ENCODE measurements at regions not wholly inside any gene's neighbourhood (a gene's known extent, or its start where the extent isn't known, plus 50 kb on each side); places are given as distances from the start of the nearest gene placed in this dataset.
"Not testable (repeated sequence)": the region's sequence is repeated elsewhere in the genome, so short reads cannot be mapped to it uniquely, and the experiment has no call there.

DNA sequence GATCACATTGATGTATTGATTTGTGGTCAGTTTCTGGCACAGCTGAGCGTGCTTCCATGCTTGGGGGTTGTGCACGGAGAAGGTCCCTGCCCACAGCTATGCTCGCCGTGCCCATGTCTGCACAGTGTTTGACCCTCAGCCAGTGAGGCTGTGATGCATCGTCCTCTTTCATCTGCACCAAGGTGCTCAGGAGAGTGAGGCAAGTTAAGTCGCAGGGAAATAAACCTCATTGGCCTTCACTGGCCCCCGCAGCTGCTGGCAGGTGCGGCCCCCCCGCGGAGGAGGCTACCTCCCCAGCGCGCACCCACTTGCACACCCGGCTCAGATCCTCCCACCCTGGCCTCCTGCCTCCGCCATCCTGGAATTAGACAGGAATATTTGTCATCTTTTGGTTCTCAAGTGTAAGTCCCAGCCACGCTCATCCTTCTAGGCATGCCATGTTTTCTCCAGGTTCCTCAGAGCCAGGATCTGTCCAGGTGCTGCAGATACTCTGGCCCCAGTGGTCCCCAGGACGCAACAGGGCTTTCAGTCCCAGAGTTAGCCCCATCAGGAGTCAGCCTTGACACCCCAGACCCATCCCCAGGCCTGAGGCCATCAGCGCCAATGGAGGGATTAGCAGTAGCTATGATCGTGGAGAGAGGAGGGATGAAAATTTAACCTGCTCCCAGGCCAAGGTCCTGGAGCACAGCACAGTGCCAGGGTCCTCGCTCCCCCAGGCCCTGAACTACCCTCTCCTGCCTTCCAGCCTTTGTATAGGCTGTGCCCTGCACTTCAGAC, 93.7 kb downstream of the OAT start:
- no peak for DNase-seq (ENCODE audit: low read depth in 1 of 2, low spot score in 1 of 2)

DNA sequence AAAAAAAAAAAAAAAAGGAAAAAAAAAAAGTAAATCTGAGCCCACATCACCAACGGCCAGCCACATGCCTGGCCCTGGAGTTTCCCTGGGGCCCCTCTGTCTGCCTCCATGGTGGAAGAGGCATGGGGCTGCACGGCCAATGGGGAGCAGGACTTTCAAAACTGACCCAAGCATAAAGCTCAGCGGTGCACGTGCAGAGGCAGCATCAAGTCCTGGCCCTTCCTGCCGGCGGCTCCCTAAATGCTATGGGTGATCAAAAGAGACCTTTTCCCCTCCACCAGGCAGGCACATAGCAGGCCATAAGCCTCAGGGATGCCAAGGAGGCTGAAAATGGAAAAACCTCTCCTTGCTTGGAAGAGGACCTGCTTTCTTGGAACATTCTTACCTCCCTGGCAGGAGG, 94.3 kb downstream of the OAT start:
- DNase-seq (ENCODE audit: low read depth in 1 of 2, low spot score in 1 of 2), result no peak

DNA sequence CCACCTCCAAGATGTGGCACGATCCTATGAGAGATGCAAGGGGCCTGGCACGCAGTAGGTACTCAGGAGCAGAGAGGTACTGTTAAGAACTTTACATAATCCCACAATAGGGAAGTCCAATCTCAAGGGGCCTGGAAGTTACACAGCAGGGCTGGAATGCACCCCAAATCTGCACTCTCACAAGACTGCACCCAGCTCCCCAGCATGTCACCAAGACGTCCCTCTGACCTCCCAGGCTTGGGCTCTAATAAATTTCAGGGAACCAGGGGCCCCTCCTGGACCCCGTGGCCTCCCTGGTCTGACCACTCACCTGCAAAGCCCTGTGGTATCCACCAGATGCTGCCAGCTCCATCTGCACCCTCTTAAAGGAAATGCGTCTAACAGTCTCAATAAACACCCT, 94.9 kb downstream of the OAT start:
- no peak for DNase-seq (ENCODE audit: low read depth in 1 of 2, low spot score in 1 of 2)

DNA sequence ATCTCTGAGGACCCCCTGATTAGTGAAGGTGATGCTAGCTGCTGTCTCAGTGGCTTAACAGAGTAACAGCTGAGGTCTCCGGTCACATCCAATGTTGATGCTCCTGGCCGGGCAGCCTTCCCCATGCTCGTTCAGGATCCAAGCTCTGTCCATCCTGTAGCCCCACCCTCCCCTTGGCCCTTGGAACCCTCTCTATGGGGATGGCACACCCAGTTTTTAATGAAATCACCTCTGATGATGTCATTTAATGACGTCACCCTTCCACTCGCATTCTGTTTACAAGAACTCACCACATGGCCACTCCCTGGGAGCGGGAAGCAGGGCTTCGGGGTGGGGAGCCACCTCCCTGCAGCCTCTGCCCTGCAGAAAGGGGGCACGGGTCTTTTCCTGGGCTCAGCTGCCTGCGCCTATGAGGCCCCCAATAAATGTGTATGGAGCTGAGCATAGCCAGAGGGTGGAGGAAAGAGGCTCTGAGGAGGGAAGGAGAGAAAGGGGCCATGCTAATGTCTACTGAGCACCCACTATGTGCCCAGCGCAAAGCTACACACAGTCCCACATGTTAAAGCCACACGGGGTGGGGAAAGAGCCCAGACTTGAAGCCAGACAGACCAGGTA, 95.5 kb downstream of the OAT start:
- DNase-seq (ENCODE audit: low read depth in 1 of 2, low spot score in 1 of 2), result no peak

DNA sequence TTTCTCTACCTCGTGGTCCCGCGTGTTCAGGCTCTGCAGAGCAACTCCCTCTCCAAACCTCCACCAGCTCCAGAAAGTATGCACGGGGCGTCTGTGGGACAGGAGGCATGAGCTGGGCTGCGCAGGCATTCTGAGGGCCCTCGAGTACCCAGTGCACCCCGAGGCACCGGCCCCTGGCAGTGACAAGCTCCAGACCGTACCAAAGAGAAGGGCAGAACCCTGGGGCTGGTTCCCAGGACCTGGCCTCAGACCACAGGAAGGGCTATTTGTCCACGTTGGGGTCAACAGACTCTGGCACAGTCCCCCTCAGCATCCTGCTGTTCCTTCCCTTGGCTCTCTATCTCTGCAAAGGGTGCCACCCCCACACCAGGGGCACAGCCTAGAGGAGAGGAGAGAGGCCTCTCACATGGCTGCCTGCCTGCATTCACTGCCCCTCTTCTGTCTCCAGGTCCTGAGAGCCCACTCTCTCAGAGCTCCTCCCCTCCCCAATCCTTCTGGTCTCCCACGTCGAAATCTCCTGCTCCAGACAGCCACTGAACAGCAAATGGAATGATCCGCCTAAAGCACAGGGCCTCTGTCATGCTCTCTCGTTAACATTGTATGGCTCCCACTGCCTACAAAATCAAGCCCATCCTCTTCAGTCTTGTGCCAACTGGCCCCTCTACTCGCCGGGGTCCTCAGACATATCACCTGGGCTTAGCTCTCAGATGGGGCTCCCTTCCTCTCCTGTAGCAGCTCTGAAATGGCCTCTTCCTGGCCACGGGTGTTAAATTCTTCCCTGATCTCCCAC, 96.3 kb downstream of the OAT start:
- DNase-seq (ENCODE audit: low read depth in 1 of 2, low spot score in 1 of 2), result no peak

DNA sequence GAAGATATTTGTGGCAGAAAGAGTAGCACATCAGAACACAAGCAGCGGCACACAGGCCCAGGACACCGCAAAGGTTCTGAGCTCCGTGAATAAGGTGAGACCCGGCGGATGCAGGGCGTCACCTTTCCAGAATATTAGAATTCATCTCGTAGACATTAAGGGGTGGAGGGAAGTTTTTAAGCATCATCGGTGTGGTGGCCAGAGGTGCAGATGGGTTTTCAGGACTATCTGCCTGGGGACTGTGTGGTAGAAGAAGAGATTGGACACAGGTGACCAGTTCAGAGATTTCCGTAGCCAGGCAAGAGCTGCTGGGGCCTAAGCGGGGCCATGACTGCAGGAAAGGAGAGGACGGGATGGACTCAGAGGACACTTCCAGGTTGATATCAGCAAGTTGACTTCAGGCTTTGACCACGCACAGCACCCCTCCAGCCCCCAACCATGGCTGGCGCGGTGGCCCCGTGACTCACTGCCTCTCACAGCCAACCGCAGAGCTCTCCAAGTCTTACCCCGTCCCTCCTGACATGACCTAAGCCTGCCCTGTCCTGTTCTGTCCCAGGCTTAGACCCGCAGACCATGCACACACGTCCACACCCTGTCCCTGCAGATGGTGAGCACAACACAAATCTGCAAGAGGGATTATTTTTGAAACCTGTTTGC, 97.2 kb downstream of the OAT start:
- no peak for DNase-seq (ENCODE audit: low read depth in 1 of 2, low spot score in 1 of 2)

DNA sequence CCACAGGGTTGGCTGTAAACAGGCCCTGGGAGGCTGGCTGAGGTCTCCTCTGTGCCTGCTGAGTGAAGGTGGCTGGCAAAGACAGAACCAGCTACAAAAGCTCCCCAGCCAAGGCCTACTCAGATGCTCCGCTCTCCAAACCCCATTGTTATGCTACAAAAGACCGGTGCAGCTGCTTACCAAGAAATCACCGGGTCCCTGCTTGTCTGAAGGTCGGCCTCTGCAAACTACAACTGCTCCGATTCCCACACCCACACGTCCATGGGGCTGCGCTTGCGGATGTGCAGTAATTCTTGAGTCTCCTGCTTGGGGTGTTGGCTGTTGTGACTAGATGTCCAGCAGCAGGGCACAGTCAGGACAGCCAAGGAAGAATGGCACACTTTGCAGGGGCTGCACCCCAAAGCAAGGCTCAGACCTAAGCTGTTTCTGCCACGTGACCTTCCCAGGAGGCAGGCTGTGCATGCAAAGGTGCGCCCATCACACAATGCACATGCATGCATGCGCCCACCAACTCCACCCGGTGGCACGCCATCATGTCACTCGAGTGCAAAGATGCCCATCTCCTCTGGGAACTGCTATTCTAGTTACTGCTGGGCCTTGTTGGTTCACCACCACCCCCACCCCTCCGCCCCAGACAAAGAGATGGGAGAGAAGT, 97.8 kb downstream of the OAT start:
- DNase-seq (ENCODE audit: low read depth in 1 of 2, low spot score in 1 of 2), result no peak

DNA sequence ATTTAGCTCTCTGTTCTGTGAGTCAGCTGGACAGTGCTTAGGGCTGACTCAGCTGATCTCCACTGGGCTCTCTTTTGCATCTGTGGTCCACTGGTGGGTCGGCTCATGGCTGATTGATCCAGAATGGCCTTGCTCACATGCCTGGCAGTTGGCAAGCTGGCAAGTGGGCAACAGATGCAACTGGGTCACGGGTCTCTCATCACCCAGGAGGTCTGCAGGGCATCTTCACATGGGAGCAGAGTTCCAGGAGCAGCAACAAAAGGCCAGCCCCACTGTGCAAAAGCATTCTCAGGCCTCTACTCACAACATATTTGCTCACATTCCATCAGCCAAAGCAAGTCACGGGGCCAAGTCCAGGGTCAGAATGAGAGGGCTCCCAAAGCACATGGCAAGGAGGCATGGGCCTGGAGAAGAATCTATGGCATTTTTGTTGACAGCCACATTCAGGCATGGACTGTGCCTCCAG, 98.8 kb downstream of the OAT start:
- no peak for DNase-seq (ENCODE audit: low read depth in 1 of 2, low spot score in 1 of 2)

DNA sequence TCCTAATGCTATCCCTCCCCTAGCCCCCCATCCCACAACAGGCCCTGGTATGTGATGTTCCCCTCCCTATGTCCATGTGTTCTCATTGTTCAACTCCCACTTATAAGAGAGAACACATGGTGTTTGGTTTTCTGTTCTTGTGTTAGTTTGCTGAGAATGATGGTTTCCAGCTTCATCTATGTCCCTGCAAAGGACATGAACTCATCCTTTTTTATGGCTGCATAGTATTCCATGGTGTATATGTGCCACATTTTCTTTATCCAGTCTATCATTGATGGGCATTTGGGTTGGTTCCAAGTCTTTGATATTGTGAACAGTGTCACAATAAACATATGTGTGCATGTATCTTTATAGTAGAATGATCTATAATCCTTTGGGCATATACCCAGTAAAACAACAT, 99.2 kb downstream of the OAT start:
- not testable (repeated sequence) for DNase-seq (ENCODE audit: low read depth in 1 of 2, low spot score in 1 of 2)

DNA sequence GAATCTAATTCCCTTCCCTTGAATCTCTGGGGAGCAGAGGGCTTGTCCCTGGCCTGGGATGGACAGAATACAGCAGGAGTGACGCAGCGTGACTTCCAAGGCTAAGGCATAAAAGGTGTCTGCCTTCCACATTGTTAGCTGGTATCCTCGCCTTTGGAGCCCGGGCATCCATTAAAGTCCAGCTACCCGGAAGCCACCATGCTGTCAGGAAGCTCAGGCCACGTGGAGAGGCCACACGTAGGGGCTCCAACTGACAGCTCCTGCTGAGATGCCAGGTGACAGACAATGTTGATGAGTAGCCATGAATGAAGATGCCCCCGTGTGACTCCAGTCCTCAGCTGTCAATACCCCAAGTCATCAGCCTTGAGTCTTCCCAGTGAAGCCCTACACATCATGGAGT, 99.9 kb downstream of the OAT start:
- no peak for DNase-seq (ENCODE audit: low read depth in 1 of 2, low spot score in 1 of 2)

DNA sequence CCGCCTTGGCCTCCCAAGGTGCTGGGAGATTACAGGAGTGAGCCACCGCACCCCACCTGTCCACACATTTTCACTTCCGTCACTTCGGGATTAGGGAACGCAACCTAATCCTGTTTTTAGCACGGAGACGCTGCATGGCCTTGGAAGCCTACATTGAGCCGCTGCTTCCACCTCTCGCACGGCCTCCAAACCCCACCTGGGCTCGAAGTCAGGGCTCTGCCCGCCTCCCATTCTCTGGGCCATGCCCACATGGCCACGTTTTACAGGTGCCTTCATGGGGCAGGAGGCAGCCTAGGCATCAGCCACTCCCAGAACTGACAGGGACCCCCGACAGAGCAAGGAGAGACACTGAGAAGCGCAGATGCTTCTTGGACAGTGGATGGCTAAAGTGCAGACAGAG, 100.6 kb downstream of the OAT start:
- no peak for DNase-seq (ENCODE audit: low read depth in 1 of 2, low spot score in 1 of 2)

DNA sequence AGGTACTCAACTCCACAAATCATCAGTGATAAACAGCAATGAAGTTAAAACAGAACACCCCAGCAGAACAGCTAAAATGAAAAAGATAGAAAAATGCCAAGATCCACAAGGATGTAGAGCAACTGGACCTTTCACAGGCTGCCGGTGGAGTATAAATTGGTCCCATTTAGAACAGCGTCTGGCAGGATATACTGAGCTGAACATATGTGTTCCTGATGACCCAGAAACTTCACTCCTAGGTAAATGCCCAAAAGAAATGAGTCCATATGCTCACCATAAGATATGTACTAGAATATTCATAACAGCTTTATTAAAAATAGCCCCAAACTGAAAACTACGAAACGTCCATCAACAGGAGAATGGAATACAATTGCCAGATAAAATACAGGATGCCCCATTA, 102.4 kb downstream of the OAT start:
- DNase-seq (ENCODE audit: low read depth in 1 of 2, low spot score in 1 of 2), result no peak

DNA sequence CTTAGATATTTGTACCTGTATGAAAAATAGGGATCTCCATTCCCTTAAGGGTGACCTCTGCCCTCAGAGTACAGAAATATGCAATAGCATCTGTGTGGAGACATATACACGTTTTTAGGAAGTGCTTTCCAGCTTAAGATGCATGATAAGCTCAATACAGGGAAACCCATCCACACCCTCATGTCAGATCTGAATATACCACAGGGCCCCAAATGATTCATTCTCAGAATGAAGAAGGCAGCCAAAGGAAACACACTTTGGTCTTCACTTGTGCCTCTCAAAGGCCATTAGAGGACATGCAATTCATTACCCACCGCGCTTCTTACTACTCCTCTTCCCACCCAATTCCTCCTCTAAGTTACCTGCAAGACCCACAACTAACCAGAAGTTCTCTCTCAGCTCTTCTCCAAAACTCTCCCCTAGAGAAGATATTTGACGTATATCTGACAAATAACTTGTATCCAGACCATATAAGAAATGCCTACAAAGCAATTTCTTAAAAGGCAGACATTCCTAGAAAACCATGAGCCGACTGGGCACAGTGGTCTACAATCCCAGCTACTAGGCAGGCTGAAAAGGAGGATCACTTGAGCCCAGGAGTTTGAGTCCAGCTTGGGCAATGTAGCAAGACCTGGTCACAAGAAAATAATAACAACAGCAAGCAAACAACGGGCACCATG, 103.0 kb downstream of the OAT start:
- DNase-seq (ENCODE audit: low read depth in 1 of 2, low spot score in 1 of 2), result no peak

DNA sequence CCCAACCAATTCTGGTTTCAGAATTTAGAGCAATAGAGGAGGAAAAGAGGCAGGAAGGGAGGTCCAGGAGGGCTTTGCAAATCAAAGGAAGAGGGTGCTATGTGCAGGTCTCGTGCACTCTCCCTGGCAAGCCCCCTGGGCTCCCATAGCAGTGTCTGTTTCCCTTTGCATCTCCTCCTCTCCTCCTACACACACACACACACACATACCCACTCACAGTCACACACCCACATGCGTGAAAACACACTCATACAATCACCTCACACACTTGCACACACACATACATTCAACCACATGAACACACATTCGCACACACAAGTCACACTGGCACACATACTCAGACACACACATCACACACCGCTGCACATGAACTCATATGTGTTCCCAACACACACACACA, 105.3 kb downstream of the OAT start:
- no peak for DNase-seq (ENCODE audit: low read depth in 1 of 2, low spot score in 1 of 2)

DNA sequence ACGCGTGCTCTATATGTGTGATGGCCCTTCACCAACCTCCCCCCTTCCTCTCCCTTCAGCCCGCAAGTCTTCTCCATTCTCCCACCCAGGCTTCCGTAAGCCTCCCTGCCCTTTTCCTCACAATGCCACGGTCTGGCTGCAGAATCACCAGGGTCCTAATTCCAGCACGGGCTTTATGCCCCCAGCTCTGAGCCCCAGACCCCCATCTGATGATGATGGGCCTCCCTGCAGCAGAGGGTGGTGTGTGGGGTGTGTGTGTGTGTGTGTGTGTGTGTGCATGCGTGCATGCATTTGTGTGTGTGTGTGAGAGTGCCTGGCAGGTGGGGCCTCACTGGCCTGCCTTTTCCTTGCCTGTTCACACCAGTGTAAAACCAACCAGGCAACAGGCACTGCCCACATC, 109.9 kb downstream of the OAT start:
- DNase-seq (ENCODE audit: low read depth in 1 of 2, low spot score in 1 of 2), result no peak

DNA sequence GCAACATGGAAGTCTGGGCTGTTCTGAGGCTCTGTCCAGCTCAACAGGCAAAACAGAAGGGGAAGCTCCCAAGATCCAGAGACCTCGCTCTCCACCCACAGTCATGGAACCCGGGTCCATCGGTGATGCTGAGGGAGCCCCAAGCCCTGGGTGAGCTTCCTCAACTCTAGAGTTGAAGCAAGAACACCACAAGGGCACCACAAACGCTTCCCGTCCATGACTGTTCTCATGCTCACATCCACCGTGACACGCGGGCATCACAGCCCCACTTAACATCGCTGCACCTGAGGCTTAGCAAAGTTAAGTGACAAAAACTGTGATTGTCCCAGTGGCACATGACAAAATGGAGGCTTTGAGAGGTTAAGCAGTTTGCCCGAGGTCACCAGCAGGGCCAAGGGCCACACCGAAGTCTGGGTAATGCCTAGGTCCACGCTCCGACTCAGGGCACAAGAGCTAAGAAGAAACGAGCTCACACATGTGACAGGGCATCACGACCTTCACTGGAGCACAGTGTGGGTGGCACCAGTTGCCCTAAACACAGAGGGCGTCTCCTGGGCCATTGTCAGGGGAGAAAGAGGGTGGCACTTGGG, 110.6 kb downstream of the OAT start:
- DNase-seq (ENCODE audit: low read depth in 1 of 2, low spot score in 1 of 2), result no peak

DNA sequence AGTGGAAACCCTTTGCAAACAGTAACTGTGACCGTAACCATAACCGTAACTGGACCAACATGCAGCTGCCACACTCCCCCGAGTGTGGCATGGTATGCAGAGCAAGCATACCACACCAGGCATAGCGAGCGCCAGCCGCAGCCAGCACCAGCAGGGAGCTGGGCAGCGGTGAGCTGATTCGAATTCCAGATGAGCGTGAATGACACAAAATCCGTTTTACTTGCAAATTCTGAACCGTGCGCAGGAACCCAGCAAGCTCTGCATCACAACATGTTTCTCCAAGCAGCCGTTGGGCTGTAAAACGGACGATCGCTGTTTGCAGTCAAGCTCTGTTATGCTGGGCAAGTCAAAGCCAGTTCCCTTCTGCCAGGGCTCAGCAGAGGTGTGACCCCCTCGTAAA, 111.1 kb downstream of the OAT start:
- DNase-seq (ENCODE audit: low read depth in 1 of 2, low spot score in 1 of 2), result no peak

DNA sequence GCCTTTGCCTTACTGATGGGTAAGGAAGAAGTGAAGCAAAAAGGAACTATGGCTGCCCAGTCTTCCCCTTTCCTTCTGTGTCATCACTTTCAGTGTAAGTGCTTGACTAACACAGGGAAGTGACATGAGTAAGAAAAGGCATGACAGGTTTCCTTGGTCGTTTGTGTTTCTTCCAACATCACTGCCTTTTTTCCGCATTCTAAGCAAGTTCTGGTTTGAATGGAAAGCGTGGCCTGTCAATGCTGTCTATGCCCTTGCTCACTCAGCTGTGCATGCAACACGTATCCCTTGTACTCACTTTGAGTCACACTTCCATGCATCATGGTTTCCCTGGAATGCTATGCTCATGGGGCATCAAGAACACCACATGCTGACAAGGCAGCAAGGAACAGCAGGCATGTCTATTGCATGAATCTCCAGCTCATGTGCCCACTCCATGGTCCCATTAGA, 111.8 kb downstream of the OAT start:
- no peak for DNase-seq (ENCODE audit: low read depth in 1 of 2, low spot score in 1 of 2)

DNA sequence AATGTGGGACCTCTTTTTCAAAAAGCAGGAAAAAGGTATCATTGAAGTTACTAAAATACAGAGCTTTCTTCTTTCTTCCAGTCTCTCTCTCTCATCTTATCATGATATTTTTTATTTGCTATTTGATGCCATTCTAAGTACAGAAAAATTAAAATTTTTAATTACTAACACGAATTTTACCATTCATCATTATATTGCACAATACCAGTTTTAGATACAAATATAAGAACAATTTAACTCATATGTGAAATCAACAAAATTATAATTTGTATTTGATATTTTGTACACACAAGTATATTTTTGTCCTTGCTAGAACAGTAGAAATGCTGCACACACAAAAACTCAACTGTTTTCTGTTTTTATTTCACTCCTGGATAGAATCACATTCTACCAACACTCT, 112.2 kb downstream of the OAT start:
- DNase-seq (ENCODE audit: low read depth in 1 of 2, low spot score in 1 of 2), result no peak

DNA sequence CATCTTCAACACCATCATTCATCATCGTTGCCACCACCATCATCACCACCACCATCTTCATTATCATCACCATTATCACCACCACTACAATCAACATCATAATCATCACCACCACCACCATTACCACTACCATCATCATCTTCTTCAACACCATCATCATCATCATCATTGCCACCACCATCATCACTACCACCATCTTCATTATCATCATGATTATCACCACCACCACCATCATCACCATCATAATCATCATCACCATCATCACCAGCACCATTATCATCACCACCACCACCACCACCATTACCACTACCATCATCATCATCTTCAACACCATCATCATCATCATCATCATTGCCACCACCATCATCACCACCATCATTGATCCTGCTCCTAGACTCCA, 112.7 kb downstream of the OAT start:
- no peak for DNase-seq (ENCODE audit: low read depth in 1 of 2, low spot score in 1 of 2)

Measured in activated T-helper 1 cell treated with anti-CD3 and anti-CD28 coated beads, Interleukin-2, amount 50 U/mL, for 16 hours (primary cell).